ENCODE measurements at regions not wholly inside any gene's neighbourhood (a gene's known extent, or its start where the extent isn't known, plus 50 kb on each side); places are given as distances from the start of the nearest gene placed in this dataset.

GRCh38 chr13:111020546-111020945 lies 94.6 kb upstream of the ARHGEF7 start:
- Histone ChIP-seq H3K79me2 (replicated peaks; ENCODE audit: insufficient read depth) (no peaks in the 10 kb centered on the region), H3K9me2 (ENCODE audit: insufficient read depth) (0 out of 2 replicates have a peak, but pooled peaks cover 3% of the 10 kb centered on the region), H3F3A (replicated peaks; ENCODE audit: low read depth) (no peaks in the 10 kb centered on the region), H3K4me1 (ENCODE audit: insufficient read depth) (no peaks in the 10 kb centered on the region), H3K4me3 (no peak overlapping the region), H2AFZ (no peak overlapping the region), H3K27me3 (ENCODE audit: insufficient read depth) (no peaks in the 10 kb centered on the region), H3K4me2 (no peak overlapping the region), H3K27ac (ENCODE audit: low read depth) (no peak overlapping the region), H4K20me1 (replicated peaks; ENCODE audit: insufficient read depth) (no peaks in the 10 kb centered on the region), H3K36me3 (ENCODE audit: insufficient read depth) (0 out of 2 replicates have a peak, but pooled peaks cover 3% of the 10 kb centered on the region)
- H3K4me3 Mint-ChIP-seq, result no peak overlapping the region
- H3K36me3 Mint-ChIP-seq (ENCODE audit: low read depth), result peaks cover 9% of the 10 kb centered on the region; the same call in 2 of the 3 replicates
- no peak for ATAC-seq
- no peaks in the 10 kb centered on the region for H3K4me1 Mint-ChIP-seq
- no peak for DNase-seq (ENCODE audit: low spot score)
- no peak overlapping the region for H3K27ac Mint-ChIP-seq
- peaks cover 24% of the 10 kb centered on the region for H3K9me3 Mint-ChIP-seq
- H3K27me3 Mint-ChIP-seq (ENCODE audit: insufficient read depth, low read depth, poor library complexity), result peaks cover 4% of the 10 kb centered on the region
- no peak for TF ChIP-seq CREB1 (CRISPR knock-in tag; IDR thresholded peaks at IDR 0.05; ENCODE audit: low read depth)
- no peak for TF ChIP-seq EZH2phosphoT487 (IDR thresholded peaks at IDR 0.05; ENCODE audit: unreplicated experiment)
- TF ChIP-seq, protein P1, sequence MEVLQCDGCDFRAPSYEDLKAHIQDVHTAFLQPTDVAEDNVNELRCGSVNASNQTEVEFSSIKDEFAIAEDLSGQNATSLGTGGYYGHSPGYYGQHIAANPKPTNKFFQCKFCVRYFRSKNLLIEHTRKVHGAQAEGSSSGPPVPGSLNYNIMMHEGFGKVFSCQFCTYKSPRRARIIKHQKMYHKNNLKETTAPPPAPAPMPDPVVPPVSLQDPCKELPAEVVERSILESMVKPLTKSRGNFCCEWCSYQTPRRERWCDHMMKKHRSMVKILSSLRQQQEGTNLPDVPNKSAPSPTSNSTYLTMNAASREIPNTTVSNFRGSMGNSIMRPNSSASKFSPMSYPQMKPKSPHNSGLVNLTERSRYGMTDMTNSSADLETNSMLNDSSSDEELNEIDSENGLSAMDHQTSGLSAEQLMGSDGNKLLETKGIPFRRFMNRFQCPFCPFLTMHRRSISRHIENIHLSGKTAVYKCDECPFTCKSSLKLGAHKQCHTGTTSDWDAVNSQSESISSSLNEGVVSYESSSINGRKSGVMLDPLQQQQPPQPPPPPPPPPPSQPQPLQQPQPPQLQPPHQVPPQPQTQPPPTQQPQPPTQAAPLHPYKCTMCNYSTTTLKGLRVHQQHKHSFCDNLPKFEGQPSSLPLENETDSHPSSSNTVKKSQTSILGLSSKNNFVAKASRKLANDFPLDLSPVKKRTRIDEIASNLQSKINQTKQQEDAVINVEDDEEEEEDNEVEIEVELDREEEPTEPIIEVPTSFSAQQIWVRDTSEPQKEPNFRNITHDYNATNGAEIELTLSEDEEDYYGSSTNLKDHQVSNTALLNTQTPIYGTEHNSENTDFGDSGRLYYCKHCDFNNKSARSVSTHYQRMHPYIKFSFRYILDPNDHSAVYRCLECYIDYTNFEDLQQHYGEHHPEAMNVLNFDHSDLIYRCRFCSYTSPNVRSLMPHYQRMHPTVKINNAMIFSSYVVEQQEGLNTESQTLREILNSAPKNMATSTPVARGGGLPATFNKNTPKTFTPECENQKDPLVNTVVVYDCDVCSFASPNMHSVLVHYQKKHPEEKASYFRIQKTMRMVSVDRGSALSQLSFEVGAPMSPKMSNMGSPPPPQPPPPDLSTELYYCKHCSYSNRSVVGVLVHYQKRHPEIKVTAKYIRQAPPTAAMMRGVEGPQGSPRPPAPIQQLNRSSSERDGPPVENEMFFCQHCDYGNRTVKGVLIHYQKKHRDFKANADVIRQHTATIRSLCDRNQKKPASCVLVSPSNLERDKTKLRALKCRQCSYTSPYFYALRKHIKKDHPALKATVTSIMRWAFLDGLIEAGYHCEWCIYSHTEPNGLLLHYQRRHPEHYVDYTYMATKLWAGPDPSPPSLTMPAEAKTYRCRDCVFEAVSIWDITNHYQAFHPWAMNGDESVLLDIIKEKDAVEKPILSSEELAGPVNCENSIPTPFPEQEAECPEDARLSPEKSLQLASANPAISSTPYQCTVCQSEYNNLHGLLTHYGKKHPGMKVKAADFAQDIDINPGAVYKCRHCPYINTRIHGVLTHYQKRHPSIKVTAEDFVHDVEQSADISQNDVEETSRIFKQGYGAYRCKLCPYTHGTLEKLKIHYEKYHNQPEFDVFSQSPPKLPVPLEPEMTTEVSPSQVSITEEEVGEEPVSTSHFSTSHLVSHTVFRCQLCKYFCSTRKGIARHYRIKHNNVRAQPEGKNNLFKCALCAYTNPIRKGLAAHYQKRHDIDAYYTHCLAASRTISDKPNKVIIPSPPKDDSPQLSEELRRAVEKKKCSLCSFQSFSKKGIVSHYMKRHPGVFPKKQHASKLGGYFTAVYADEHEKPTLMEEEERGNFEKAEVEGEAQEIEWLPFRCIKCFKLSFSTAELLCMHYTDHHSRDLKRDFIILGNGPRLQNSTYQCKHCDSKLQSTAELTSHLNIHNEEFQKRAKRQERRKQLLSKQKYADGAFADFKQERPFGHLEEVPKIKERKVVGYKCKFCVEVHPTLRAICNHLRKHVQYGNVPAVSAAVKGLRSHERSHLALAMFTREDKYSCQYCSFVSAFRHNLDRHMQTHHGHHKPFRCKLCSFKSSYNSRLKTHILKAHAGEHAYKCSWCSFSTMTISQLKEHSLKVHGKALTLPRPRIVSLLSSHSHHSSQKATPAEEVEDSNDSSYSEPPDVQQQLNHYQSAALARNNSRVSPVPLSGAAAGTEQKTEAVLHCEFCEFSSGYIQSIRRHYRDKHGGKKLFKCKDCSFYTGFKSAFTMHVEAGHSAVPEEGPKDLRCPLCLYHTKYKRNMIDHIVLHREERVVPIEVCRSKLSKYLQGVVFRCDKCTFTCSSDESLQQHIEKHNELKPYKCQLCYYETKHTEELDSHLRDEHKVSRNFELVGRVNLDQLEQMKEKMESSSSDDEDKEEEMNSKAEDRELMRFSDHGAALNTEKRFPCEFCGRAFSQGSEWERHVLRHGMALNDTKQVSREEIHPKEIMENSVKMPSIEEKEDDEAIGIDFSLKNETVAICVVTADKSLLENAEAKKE (CRISPR knock-in tag; IDR thresholded peaks at IDR 0.05), result no peak
- no peak for TF ChIP-seq ZNF114 (CRISPR knock-in tag; IDR thresholded peaks at IDR 0.05)
- no peak for TF ChIP-seq CTCF (conservative IDR thresholded peaks at IDR 0.05; ENCODE audit: low read depth in 2 of 2)
- TF ChIP-seq ZNF331 (CRISPR knock-in tag; IDR thresholded peaks at IDR 0.05; ENCODE audit: low read depth), result no peak
- TF ChIP-seq, protein P2, sequence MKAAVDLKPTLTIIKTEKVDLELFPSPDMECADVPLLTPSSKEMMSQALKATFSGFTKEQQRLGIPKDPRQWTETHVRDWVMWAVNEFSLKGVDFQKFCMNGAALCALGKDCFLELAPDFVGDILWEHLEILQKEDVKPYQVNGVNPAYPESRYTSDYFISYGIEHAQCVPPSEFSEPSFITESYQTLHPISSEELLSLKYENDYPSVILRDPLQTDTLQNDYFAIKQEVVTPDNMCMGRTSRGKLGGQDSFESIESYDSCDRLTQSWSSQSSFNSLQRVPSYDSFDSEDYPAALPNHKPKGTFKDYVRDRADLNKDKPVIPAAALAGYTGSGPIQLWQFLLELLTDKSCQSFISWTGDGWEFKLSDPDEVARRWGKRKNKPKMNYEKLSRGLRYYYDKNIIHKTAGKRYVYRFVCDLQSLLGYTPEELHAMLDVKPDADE (IDR thresholded peaks at IDR 0.05), result no peak
- TF ChIP-seq STAT1 (IDR thresholded peaks at IDR 0.05; ENCODE audit: unreplicated experiment), result no peak
- no peak for TF ChIP-seq EZH2 (IDR thresholded peaks at IDR 0.05; ENCODE audit: low read depth, unreplicated experiment)
- no peak for TF ChIP-seq NANOG (IDR thresholded peaks at IDR 0.05; ENCODE audit: borderline replicate concordance)
- TF ChIP-seq, protein P3, sequence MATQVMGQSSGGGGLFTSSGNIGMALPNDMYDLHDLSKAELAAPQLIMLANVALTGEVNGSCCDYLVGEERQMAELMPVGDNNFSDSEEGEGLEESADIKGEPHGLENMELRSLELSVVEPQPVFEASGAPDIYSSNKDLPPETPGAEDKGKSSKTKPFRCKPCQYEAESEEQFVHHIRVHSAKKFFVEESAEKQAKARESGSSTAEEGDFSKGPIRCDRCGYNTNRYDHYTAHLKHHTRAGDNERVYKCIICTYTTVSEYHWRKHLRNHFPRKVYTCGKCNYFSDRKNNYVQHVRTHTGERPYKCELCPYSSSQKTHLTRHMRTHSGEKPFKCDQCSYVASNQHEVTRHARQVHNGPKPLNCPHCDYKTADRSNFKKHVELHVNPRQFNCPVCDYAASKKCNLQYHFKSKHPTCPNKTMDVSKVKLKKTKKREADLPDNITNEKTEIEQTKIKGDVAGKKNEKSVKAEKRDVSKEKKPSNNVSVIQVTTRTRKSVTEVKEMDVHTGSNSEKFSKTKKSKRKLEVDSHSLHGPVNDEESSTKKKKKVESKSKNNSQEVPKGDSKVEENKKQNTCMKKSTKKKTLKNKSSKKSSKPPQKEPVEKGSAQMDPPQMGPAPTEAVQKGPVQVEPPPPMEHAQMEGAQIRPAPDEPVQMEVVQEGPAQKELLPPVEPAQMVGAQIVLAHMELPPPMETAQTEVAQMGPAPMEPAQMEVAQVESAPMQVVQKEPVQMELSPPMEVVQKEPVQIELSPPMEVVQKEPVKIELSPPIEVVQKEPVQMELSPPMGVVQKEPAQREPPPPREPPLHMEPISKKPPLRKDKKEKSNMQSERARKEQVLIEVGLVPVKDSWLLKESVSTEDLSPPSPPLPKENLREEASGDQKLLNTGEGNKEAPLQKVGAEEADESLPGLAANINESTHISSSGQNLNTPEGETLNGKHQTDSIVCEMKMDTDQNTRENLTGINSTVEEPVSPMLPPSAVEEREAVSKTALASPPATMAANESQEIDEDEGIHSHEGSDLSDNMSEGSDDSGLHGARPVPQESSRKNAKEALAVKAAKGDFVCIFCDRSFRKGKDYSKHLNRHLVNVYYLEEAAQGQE (IDR thresholded peaks at IDR 0.05; ENCODE audit: unreplicated experiment), result no peak
- no peak for TF ChIP-seq POLR2AphosphoS5 (IDR thresholded peaks at IDR 0.05; ENCODE audit: low read depth)

Measured in GM23338 (cell line).